HUES6 (cell line): ENCODE measurements at regions not wholly inside any gene's neighbourhood (a gene's known extent, or its start where the extent isn't known, plus 50 kb on each side); places are given as distances from the start of the nearest gene placed in this dataset.
"Not testable (repeated sequence)": the region's sequence is repeated elsewhere in the genome, so short reads cannot be mapped to it uniquely, and the experiment has no call there.

Experiments used
- H3K27ac ChIP-seq: 2 replicates; pipeline ENCODE4 v1.7.0; 2013; ENCODE audit warnings: low read depth, mild to moderate bottlenecking, low read length, inconsistent platforms
- H3K27me3 ChIP-seq: 2 replicates; pipeline ENCODE4 v1.6.1; 2013; ENCODE audit warnings: low read length; ENCODE audit not compliant: control insufficient read depth, insufficient read depth
- H3K36me3 ChIP-seq: 2 replicates; pipeline ENCODE4 v1.6.1; 2013; ENCODE audit warnings: low read length; ENCODE audit not compliant: control insufficient read depth, insufficient read depth
- H3K4me1 ChIP-seq: 2 replicates; pipeline ENCODE4 v1.6.1; 2013; ENCODE audit warnings: low read length; ENCODE audit not compliant: control insufficient read depth, insufficient read depth
- H3K4me3 ChIP-seq: 2 replicates; pipeline ENCODE4 v1.5.1; 2013; ENCODE audit warnings: low read depth, low read length
- H3K9ac ChIP-seq: one replicate; pipeline ENCODE4 v1.6.1; 2013; ENCODE audit warnings: mild to moderate bottlenecking, low read length
- H3K9me3 ChIP-seq: 2 replicates; pipeline ENCODE4 v1.6.1; 2013; ENCODE audit warnings: low read depth, low read length; ENCODE audit not compliant: control insufficient read depth, insufficient read depth

DNA sequence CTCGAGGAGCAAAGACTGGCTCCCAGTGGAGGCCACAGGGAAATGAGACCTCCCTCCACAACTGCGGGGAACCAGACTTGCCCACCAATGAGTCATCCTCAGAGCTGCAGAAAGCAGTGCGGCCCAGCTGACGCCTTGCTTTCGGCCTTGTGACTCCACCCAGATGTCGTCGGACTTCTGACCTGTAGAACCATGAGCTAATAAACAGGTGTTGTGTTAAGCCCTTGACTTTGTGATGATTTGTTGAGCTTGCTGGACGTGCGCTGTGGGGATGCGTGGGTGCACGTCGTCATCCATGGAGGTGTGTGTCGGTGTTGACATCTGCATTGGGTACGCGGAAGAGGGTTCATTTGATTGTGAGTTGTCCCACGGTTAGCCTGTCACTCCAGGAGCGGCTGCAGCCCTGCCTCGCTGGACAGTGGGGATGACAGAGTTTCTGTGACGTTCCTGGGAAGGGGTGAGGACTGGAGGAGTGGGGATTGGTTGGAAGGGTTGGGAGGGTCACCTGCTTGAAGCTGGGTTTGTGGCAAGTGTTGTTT lies 154.1 kb downstream of the SH3BP4 start:
- Histone ChIP-seq H3K4me1 (peaks cover 3% of the 10 kb centered on the region; the same call in 1 of the 2 replicates), H3K27me3 (no peaks in the 10 kb centered on the region), H3K27ac (no peak overlapping the region), H3K9ac (no peak overlapping the region), H3K36me3 (no peaks in the 10 kb centered on the region), H3K9me3 (no peaks in the 10 kb centered on the region), H3K4me3 (no peak overlapping the region)

- Histone ChIP-seq H3K4me3 (no peak overlapping the region), H3K9me3 (no peaks in the 10 kb centered on the region), H3K4me1 (peaks cover 3% of the 10 kb centered on the region; the same call in 1 of the 2 replicates), H3K36me3 (no peaks in the 10 kb centered on the region), H3K27me3 (no peaks in the 10 kb centered on the region), H3K27ac (no peak overlapping the region), H3K9ac (no peak overlapping the region)
These were observed 155.2 kb downstream of the SH3BP4 start for GRCh38 chr2:235106874-235107639.

- Histone ChIP-seq H3K9ac (no peak overlapping the region), H3K9me3 (no peaks in the 10 kb centered on the region), H3K4me1 (peaks cover 3% of the 10 kb centered on the region; the same call in 1 of the 2 replicates), H3K4me3 (no peak overlapping the region), H3K27ac (no peak overlapping the region), H3K27me3 (no peaks in the 10 kb centered on the region), H3K36me3 (no peaks in the 10 kb centered on the region)
These were observed 155.8 kb downstream of the SH3BP4 start for GRCh38 chr2:235107640-235107951.

DNA sequence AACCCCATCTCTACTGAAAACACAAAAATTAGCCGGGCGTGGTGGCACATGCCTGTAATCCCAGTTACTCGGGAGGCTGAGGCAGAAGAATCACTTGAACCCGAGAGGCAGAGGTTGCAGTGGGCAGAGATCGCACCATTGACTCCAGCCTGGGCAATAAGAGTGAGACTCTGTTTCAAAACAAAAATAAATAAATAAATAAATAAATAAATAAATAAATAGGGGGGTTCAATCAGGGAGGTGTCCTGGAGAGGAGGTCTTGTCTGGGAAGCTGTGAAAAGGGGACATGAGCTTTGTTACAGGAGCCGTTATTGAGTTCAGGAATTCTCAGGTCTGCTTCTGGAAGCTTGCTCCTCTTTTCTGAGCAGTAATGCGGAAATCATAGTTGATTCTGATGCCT lies 157.7 kb downstream of the SH3BP4 start:
- not testable (repeated sequence) for H3K27me3 ChIP-seq, H3K36me3 ChIP-seq, H3K27ac ChIP-seq, H3K4me1 ChIP-seq, H3K4me3 ChIP-seq, H3K9me3 ChIP-seq, H3K9ac ChIP-seq

GRCh38 chr2:235112365-235112764 lies 160.5 kb downstream of the SH3BP4 start:
- H3K27ac ChIP-seq = no peak overlapping the region
- H3K9ac ChIP-seq = no peak overlapping the region
- H3K27me3 ChIP-seq = no peaks in the 10 kb centered on the region
- no peaks in the 10 kb centered on the region for H3K36me3 ChIP-seq
- no peaks in the 10 kb centered on the region for H3K9me3 ChIP-seq
- no peaks in the 10 kb centered on the region for H3K4me1 ChIP-seq
- no peak overlapping the region for H3K4me3 ChIP-seq

DNA sequence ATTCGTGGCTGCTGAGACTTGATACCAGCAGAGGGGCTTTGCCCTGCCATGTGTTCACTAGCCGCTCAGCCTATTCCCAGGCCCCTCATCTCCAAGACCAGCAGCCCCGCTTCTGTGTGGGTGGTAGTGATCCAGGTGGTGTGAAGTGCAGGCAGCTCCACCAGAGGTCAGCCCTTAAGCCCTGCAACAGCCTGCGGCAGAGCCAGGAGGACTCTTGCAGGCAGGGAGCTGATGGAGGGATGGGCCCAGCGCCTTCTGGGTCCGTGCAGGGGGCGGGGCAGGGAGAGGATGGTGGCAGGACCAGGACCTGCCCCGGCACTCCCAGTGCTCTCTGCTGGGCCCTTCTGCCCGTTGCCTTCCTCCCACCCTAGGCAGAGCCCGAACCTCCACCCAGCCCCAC lies 162.0 kb downstream of the SH3BP4 start:
- no peaks in the 10 kb centered on the region for H3K27me3 ChIP-seq
- H3K4me1 ChIP-seq = no peaks in the 10 kb centered on the region
- no peak overlapping the region for H3K9ac ChIP-seq
- H3K9me3 ChIP-seq = no peaks in the 10 kb centered on the region
- no peak overlapping the region for H3K4me3 ChIP-seq
- no peaks in the 10 kb centered on the region for H3K36me3 ChIP-seq
- no peak overlapping the region for H3K27ac ChIP-seq

DNA sequence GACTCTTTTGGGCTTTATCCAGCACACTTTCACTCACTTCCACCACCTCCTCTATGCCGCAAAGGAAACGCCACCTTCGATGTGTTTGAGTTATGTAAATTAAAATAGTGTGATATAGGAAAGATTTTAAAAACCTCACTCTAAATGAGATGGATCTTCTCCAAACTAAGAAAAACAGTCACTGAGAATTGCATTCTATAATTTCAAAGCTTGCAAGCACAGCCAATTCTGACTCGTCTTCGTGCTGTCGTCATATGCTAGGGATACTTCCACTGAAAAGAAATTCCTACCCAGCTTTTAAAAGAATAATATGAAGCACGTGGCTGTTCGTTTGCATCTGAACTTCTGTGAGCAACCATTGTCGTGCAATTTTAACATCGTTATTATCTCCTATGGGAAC lies 162.5 kb downstream of the SH3BP4 start:
- no peak overlapping the region for H3K9ac ChIP-seq
- H3K27me3 ChIP-seq = no peaks in the 10 kb centered on the region
- H3K27ac ChIP-seq = no peak overlapping the region
- no peaks in the 10 kb centered on the region for H3K36me3 ChIP-seq
- no peaks in the 10 kb centered on the region for H3K9me3 ChIP-seq
- H3K4me1 ChIP-seq = no peaks in the 10 kb centered on the region
- H3K4me3 ChIP-seq = no peak overlapping the region

DNA sequence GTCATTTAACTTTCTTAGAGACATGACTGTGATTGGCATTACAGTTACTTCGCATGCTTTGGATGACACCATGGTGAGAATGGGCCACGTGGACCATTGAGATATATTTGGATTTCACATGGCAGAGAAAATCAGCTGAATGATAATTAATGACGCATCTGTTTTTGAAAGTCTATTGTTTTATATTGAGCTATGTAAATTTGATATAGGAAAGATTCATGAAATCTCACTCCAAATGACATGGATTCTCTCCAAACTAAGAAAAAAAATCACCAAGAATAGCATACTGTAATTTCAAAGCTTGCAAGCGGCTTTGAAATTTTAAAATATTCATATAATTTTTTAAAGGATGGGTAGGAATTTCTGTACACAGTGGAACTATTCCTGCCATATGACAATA lies 163.7 kb downstream of the SH3BP4 start:
- Histone ChIP-seq H3K27ac (no peak overlapping the region), H3K36me3 (no peaks in the 10 kb centered on the region), H3K4me1 (no peaks in the 10 kb centered on the region), H3K9ac (no peak overlapping the region), H3K27me3 (peaks cover 4% of the 10 kb centered on the region; the same call in 1 of the 2 replicates), H3K9me3 (no peaks in the 10 kb centered on the region), H3K4me3 (no peak overlapping the region)

DNA sequence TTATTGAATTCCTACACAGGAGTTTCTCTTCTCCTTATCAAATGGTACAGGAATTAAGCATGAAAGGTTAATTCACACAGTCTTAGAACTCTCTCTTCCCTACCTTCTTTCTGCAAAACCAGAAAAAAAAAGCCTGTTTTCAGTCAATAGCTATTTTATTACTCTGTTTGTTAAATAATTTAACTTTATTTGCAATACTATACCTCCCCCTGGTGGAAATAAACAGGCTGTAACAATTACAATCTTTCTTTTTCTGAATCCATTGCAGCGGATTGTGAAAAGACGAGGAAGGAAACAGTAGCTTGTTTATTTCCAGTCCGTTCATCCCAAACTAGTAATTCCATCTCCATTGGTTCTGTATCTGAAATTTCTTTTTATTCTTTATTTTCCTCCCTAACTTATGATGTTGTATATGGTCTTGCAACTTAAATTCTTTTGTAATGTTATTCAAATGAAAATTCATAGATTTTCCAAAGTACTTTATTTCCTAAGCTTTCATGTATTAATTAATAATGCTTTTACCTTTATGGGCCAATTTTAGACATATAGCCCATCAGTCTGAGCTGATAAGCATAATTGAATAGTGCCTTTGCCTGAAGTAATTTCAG lies 165.2 kb downstream of the SH3BP4 start:
- Histone ChIP-seq H3K4me1 (no peaks in the 10 kb centered on the region), H3K4me3 (no peak overlapping the region), H3K9me3 (no peaks in the 10 kb centered on the region), H3K27ac (no peak overlapping the region), H3K9ac (no peak overlapping the region), H3K36me3 (no peaks in the 10 kb centered on the region), H3K27me3 (peaks cover 17% of the 10 kb centered on the region)

GRCh38 chr2:235126768-235127167 lies 175.0 kb downstream of the SH3BP4 start:
- H3K4me1 ChIP-seq = peaks cover 6% of the 10 kb centered on the region; the same call in 1 of the 2 replicates
- peaks cover 82% of the 10 kb centered on the region for H3K27me3 ChIP-seq
- H3K36me3 ChIP-seq = no peaks in the 10 kb centered on the region
- H3K4me3 ChIP-seq = no peak overlapping the region
- H3K9me3 ChIP-seq = no peaks in the 10 kb centered on the region
- H3K9ac ChIP-seq = no peak overlapping the region
- no peak overlapping the region for H3K27ac ChIP-seq

DNA sequence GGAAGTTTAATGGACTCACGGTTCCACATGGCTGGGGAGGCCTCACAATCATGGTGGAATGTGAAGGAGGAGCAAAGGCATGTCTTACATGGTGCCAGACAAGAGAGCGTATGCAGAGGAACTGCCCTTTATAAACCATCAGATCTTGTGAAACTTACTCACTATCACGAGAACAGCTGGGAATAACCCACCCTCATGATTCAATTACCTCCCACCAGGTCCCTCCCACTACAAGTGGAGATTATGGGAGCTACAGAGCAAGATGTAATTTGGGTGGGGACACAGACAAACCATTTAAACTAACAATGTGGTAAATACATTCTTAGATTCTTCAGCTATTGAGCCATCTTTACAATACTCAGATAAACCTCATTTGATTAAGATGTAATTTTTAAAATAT lies 176.1 kb downstream of the SH3BP4 start:
- Histone ChIP-seq H3K9me3 (no peaks in the 10 kb centered on the region), H3K4me3 (no peak overlapping the region), H3K36me3 (no peaks in the 10 kb centered on the region), H3K27me3 (peaks cover 75% of the 10 kb centered on the region), H3K27ac (no peak overlapping the region), H3K9ac (no peak overlapping the region), H3K4me1 (peaks cover 6% of the 10 kb centered on the region; the same call in 1 of the 2 replicates)
